Smooth muscle cell (in vitro differentiated cells): ENCODE measurements at regions not wholly inside any gene's neighbourhood (a gene's known extent, or its start where the extent isn't known, plus 50 kb on each side); places are given as distances from the start of the nearest gene placed in this dataset.

Experiments used
- DNase-seq: peaks from one replicate; lab custom pipeline; 2025; ENCODE audit not compliant: unreplicated experiment; lab: John Stamatoyannopoulos, UW
- H2AFZ ChIP-seq: fragments of 200-600 bp; sonication (generic); 2 replicates; pipeline ENCODE4 v1.6.0; 2016; ENCODE audit warnings: antibody characterized with exemption, low read depth, mild to moderate bottlenecking
- H3F3A ChIP-seq: fragments of 200-600 bp; sonication (generic); 2 replicates; pipeline ENCODE4 v1.6.0; 2017; ENCODE audit warnings: antibody characterized with exemption, low read depth
- H3K27ac ChIP-seq: fragments of 200-600 bp; sonication (generic); 2 replicates; pipeline ENCODE4 v1.5.1; 2016; ENCODE audit warnings: low read depth, mild to moderate bottlenecking
- H3K27me3 ChIP-seq: fragments of 200-600 bp; sonication (generic); 2 replicates; pipeline ENCODE4 v1.6.1; 2016; ENCODE audit warnings: low read depth, mild to moderate bottlenecking
- H3K36me3 ChIP-seq: fragments of 200-600 bp; sonication (generic); 2 replicates; pipeline ENCODE4 v1.5.1; 2016; ENCODE audit warnings: low read depth
- H3K4me1 ChIP-seq: fragments of 200-600 bp; sonication (generic); 2 replicates; pipeline ENCODE4 v1.5.1; 2016; ENCODE audit warnings: low read depth
- H3K4me2 ChIP-seq: fragments of 200-600 bp; sonication (generic); 2 replicates; pipeline ENCODE4 v1.6.0; 2016; ENCODE audit warnings: mild to moderate bottlenecking
- H3K4me3 ChIP-seq: fragments of 200-600 bp; sonication (generic); 2 replicates; pipeline ENCODE4 v1.5.1; 2016; ENCODE audit warnings: mild to moderate bottlenecking
- H3K79me2 ChIP-seq: fragments of 200-600 bp; sonication (generic); 2 replicates; pipeline ENCODE4 v1.6.0; 2016; ENCODE audit warnings: low read depth, mild to moderate bottlenecking
- H3K9ac ChIP-seq: fragments of 200-600 bp; sonication (generic); 2 replicates; pipeline ENCODE4 v1.6.0; 2016; ENCODE audit warnings: low read depth
- H3K9me3 ChIP-seq: fragments of 200-600 bp; sonication (generic); replicated peaks from 2 replicates; pipeline ENCODE4 v1.5.1; 2016; ENCODE audit warnings: low read depth
- H4K20me1 ChIP-seq: fragments of 200-600 bp; sonication (generic); 2 replicates; pipeline ENCODE4 v1.6.0; 2016; ENCODE audit warnings: low read depth
- WGBS: methylation state at CpG from one replicate; pipeline ENCODE4 v1.1.7; 2016; ENCODE audit warnings: low lambda C conversion rate; 5-methylcytosine and 5-hydroxymethylcytosine counted together
- TF ChIP-seq, protein P1 (sequence below): fragments of 200-600 bp; sonication (generic); IDR thresholded peaks from 2 replicates; pipeline ENCODE4 v1.5.1; 2017; ENCODE audit warnings: borderline replicate concordance, mild to moderate bottlenecking, antibody characterized with exemption; ENCODE audit not compliant: insufficient read depth, poor library complexity, severe bottlenecking

DNA sequence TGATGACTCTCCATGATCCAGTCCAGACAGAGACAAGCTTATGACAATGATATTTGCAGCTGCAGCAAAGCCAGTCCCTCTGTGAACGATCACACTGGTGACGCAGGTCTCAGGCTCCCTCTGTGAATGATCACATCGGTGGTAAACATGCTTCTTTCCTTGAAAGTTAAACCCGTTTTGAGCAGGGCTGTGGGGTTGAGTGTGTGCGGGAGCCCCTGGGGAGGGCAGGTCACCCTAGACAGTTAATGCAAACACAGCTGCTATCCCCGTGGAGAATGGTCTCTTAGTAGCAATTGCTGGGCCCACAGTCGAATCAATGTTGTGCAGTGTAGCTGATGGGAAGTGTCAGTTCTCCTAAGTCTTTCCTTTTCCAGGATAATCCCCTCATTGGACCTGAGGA lies 71.0 kb upstream of the KIRREL3 start:
- Histone ChIP-seq H3K4me2 (no peak overlapping the region), H2AFZ (no peak overlapping the region), H3F3A (no peaks in the 10 kb centered on the region), H4K20me1 (no peaks in the 10 kb centered on the region), H3K9me3 (no peaks in the 10 kb centered on the region), H3K79me2 (no peaks in the 10 kb centered on the region), H3K9ac (no peak overlapping the region), H3K4me3 (no peak overlapping the region), H3K27me3 (peaks cover 17% of the 10 kb centered on the region), H3K4me1 (no peaks in the 10 kb centered on the region), H3K27ac (no peak overlapping the region), H3K36me3 (no peaks in the 10 kb centered on the region)
- DNase-seq: no peak
- WGBS: 83% methylated on average over 7 of the region's 7 CpGs
- TF ChIP-seq, protein P1, sequence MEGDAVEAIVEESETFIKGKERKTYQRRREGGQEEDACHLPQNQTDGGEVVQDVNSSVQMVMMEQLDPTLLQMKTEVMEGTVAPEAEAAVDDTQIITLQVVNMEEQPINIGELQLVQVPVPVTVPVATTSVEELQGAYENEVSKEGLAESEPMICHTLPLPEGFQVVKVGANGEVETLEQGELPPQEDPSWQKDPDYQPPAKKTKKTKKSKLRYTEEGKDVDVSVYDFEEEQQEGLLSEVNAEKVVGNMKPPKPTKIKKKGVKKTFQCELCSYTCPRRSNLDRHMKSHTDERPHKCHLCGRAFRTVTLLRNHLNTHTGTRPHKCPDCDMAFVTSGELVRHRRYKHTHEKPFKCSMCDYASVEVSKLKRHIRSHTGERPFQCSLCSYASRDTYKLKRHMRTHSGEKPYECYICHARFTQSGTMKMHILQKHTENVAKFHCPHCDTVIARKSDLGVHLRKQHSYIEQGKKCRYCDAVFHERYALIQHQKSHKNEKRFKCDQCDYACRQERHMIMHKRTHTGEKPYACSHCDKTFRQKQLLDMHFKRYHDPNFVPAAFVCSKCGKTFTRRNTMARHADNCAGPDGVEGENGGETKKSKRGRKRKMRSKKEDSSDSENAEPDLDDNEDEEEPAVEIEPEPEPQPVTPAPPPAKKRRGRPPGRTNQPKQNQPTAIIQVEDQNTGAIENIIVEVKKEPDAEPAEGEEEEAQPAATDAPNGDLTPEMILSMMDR: no peak

DNA sequence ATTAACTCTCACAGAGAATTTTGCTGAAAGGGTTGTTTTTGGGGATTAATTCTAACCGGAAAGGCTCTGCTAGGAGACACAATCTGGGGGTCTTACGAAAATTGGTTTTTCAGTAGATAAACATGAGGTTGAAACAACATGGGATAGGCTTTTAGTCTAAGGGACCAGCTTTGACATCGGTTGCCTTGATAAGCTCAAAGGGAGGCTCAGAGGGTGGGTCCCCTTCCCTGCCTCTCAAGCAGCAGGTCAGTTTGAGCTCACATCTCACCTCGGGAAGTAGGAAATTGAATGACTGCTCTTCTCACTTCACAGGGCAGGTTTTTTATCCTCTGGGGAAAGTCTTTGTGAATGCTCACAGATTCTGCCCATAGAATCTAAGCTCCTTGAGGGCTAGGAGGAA lies 70.2 kb upstream of the KIRREL3 start:
- no peak overlapping the region for H3K4me2 ChIP-seq
- no peak overlapping the region for H3K4me3 ChIP-seq
- H3K27me3 ChIP-seq: peaks cover 20% of the 10 kb centered on the region
- H3K4me1 ChIP-seq: no peaks in the 10 kb centered on the region
- no peaks in the 10 kb centered on the region for H3F3A ChIP-seq
- TF ChIP-seq, protein P1: no peak
- H3K36me3 ChIP-seq: no peaks in the 10 kb centered on the region
- no peaks in the 10 kb centered on the region for H3K79me2 ChIP-seq
- no peaks in the 10 kb centered on the region for H4K20me1 ChIP-seq
- no peak for DNase-seq
- no peaks in the 10 kb centered on the region for H3K9me3 ChIP-seq
- WGBS: 77% methylated on average over 4 of the region's 4 CpGs
- no peak overlapping the region for H2AFZ ChIP-seq
- no peak overlapping the region for H3K27ac ChIP-seq
- no peak overlapping the region for H3K9ac ChIP-seq

DNA sequence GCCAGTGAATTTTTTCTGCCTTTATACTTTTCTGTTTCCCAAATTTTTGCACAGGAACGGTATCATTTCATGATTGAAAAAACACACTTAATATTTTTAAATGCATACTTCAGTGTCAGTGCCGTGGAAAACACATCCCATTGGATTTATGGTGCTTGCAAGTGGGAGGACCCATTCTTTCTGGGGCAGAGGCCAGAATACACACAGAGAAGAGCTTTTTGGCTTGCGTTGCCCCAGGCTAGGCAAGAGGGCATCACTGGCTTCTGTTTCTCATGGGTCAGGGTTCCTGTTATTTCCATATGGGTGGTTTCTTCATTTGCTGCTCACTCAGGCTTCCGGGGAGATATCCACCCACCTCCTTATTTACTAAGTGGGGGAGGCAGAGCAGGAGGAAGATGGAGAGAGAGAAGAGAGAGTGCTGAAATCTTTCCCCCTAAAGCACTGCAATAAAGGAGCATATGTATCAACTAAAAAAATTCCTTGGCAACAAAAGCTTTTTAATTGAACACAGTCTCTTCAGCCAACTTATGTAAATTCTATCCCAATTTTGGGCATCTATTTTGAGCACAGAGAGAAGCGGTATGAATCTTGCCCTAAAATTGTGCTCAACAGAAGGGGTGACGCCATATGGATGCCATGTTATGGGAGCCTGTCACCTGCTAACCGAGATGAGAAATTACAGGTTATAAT lies 66.0 kb upstream of the KIRREL3 start:
- Histone ChIP-seq H3K27ac (no peak overlapping the region), H3K4me2 (no peak overlapping the region), H3K36me3 (no peaks in the 10 kb centered on the region), H3K9ac (no peak overlapping the region), H2AFZ (no peak overlapping the region), H3K79me2 (no peaks in the 10 kb centered on the region), H4K20me1 (no peaks in the 10 kb centered on the region), H3K9me3 (no peaks in the 10 kb centered on the region), H3K4me3 (no peak overlapping the region), H3K4me1 (no peaks in the 10 kb centered on the region), H3F3A (no peaks in the 10 kb centered on the region), H3K27me3 (peaks cover 23% of the 10 kb centered on the region)
- 82% methylated on average over 7 of the region's 7 CpGs for WGBS
- TF ChIP-seq, protein P1: no peak
- no peak for DNase-seq

DNA sequence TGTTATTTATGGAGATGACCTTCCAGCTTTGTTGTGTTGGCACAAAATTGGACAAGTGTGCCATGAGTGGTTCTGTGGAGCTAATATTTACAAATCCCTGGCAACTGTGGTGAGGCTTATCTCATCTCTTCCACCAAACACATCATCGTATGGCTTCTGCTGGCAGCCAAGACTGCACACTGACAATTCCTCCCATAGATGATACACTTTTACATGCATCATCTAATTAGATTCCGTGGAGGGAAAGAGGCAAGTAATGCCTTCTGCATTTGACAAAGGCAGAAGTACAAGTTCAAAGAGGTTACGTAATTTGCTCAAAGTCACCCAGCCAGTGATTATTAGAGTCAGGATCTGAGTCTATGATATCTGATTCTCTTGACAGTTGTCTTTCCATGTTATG lies 62.7 kb upstream of the KIRREL3 start:
- Histone ChIP-seq H3F3A (no peaks in the 10 kb centered on the region), H3K36me3 (no peaks in the 10 kb centered on the region), H3K27ac (no peak overlapping the region), H3K9ac (no peak overlapping the region), H3K4me2 (no peak overlapping the region), H3K79me2 (no peaks in the 10 kb centered on the region), H3K4me1 (no peaks in the 10 kb centered on the region), H3K4me3 (no peak overlapping the region), H4K20me1 (no peaks in the 10 kb centered on the region), H2AFZ (no peak overlapping the region), H3K27me3 (peaks cover 15% of the 10 kb centered on the region), H3K9me3 (no peaks in the 10 kb centered on the region)
- 87% methylated on average over 3 of the region's 3 CpGs for WGBS
- TF ChIP-seq, protein P1: no peak
- DNase-seq: no peak
